OCI-LY1 (cell line): ENCODE measurements at regions not wholly inside any gene's neighbourhood (a gene's known extent, or its start where the extent isn't known, plus 50 kb on each side); places are given as distances from the start of the nearest gene placed in this dataset.
A peak's percentile ranks its signal among the peaks of the same experiment; 100 is the strongest.

Source experiments
- H2AFZ ChIP-seq: fragments of 200-600 bp; sonication (generic), shearing (Covaris generic); 2 replicates; pipeline ENCODE4 v1.6.0; 2014; ENCODE audit warnings: antibody characterized with exemption, mild to moderate bottlenecking, low read length
- H3F3A ChIP-seq: fragments of 200-600 bp; sonication (generic), shearing (Covaris generic); 2 replicates; pipeline ENCODE4 v1.6.0; 2014; ENCODE audit warnings: mild to moderate bottlenecking, antibody characterized with exemption, low read length, moderate library complexity; ENCODE audit not compliant: insufficient read depth
- H3K27ac ChIP-seq: fragments of 200-600 bp; sonication (generic); 2 replicates; pipeline ENCODE4 v1.5.1; 2014; ENCODE audit warnings: low read length, mixed run types, mild to moderate bottlenecking, low read depth; ENCODE audit not compliant: poor library complexity, severe bottlenecking
- H3K27me3 ChIP-seq: fragments of 200-600 bp; sonication (generic); 2 replicates; pipeline ENCODE4 v1.6.0; 2014; ENCODE audit warnings: antibody characterized with exemption, mild to moderate bottlenecking, low read length, moderate library complexity; ENCODE audit not compliant: insufficient read depth
- H3K36me3 ChIP-seq: fragments of 200-600 bp; sonication (generic); 2 replicates; pipeline ENCODE4 v1.6.1; 2014; ENCODE audit warnings: mild to moderate bottlenecking, antibody characterized with exemption, low read length, moderate library complexity, mixed read lengths; ENCODE audit not compliant: insufficient read depth
- H3K4me1 ChIP-seq: fragments of 200-600 bp; sonication (generic); 2 replicates; pipeline ENCODE4 v1.5.1; 2014; ENCODE audit warnings: mild to moderate bottlenecking, low read length, moderate library complexity; ENCODE audit not compliant: insufficient read depth, severe bottlenecking
- H3K4me2 ChIP-seq: fragments of 200-600 bp; sonication (generic), shearing (Covaris generic); 2 replicates; pipeline ENCODE4 v1.6.1; 2014; ENCODE audit warnings: low read length
- H3K4me3 ChIP-seq: fragments of 200-600 bp; sonication (generic); 2 replicates; pipeline ENCODE4 v1.5.1; 2014; ENCODE audit warnings: low read length, low read depth, mild to moderate bottlenecking, mixed read lengths; ENCODE audit not compliant: poor library complexity, severe bottlenecking
- H3K79me2 ChIP-seq: fragments of 200-600 bp; shearing (Covaris generic); 2 replicates; pipeline ENCODE4 v1.6.1; 2016; ENCODE audit warnings: mixed run types, low read length, mixed read lengths; ENCODE audit not compliant: insufficient read depth
- H3K9ac ChIP-seq: fragments of 200-600 bp; sonication (generic), shearing (Covaris generic); 2 replicates; pipeline ENCODE4 v1.6.1; 2014; ENCODE audit warnings: mild to moderate bottlenecking, low read length, mixed read lengths
- H3K9me2 ChIP-seq: fragments of 200-600 bp; sonication (generic), shearing (Covaris generic); 2 replicates; pipeline ENCODE4 v1.6.1; 2014; ENCODE audit warnings: low read depth, mild to moderate bottlenecking, low read length, mixed read lengths
- H3K9me3 ChIP-seq: fragments of 200-600 bp; shearing (Covaris generic); 2 replicates; pipeline ENCODE4 v1.6.1; 2014; ENCODE audit warnings: low read length, mixed read lengths
- H4K20me1 ChIP-seq: fragments of 200-600 bp; sonication (generic), shearing (Covaris generic); 2 replicates; pipeline ENCODE4 v1.6.0; 2016; ENCODE audit warnings: mild to moderate bottlenecking, low read length; ENCODE audit not compliant: insufficient read depth
- EZH2 ChIP-seq: fragments of 200-600 bp; sonication (generic), shearing (Covaris generic); IDR thresholded peaks from 2 replicates; pipeline ENCODE4 v1.8.0; 2017; ENCODE audit warnings: borderline replicate concordance, mixed run types, mild to moderate bottlenecking, antibody characterized with exemption, low read length, moderate library complexity, mixed read lengths
- TF ChIP-seq, protein P1 (sequence below): fragments of 200-600 bp; sonication (generic), shearing (Covaris generic); IDR thresholded peaks from 2 replicates; pipeline ENCODE4 v1.5.1; 2017; ENCODE audit warnings: mild to moderate bottlenecking, antibody characterized with exemption, low read length, moderate library complexity, mixed read lengths

DNA sequence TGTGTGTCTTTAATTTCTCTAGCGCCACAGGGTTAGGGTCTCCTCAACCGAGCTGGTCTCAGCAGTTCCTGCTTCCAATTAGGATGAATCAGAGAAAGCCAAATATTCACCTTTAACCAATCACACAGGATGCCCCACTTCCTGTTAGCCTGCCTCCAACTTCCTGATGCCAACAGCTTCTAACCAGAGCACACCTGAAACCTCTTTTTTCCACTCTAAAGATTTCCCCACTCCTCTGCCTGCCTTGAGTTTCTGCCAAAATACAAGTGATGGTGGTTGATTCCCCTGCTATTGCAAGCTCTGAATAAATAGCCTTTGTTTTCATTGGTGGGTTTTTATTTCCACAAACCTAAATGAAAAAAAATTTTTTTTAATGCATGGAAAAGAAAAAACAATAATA is 144.7 kb upstream of the UST start:
- Histone ChIP-seq H3K9me3 (no peaks in the 10 kb centered on the region), H2AFZ (no peak overlapping the region), H4K20me1 (no peaks in the 10 kb centered on the region), H3K4me1 (no peaks in the 10 kb centered on the region), H3K9ac (no peak overlapping the region), H3K36me3 (no peaks in the 10 kb centered on the region), H3F3A (no peaks in the 10 kb centered on the region), H3K9me2 (no peaks in the 10 kb centered on the region), H3K27me3 (no peaks in the 10 kb centered on the region), H3K79me2 (no peaks in the 10 kb centered on the region), H3K4me2 (no peak overlapping the region), H3K27ac (no peak overlapping the region), H3K4me3 (no peak overlapping the region)
- TF ChIP-seq, protein P1, sequence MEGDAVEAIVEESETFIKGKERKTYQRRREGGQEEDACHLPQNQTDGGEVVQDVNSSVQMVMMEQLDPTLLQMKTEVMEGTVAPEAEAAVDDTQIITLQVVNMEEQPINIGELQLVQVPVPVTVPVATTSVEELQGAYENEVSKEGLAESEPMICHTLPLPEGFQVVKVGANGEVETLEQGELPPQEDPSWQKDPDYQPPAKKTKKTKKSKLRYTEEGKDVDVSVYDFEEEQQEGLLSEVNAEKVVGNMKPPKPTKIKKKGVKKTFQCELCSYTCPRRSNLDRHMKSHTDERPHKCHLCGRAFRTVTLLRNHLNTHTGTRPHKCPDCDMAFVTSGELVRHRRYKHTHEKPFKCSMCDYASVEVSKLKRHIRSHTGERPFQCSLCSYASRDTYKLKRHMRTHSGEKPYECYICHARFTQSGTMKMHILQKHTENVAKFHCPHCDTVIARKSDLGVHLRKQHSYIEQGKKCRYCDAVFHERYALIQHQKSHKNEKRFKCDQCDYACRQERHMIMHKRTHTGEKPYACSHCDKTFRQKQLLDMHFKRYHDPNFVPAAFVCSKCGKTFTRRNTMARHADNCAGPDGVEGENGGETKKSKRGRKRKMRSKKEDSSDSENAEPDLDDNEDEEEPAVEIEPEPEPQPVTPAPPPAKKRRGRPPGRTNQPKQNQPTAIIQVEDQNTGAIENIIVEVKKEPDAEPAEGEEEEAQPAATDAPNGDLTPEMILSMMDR, result no peak
- TF ChIP-seq EZH2, result no peak

DNA sequence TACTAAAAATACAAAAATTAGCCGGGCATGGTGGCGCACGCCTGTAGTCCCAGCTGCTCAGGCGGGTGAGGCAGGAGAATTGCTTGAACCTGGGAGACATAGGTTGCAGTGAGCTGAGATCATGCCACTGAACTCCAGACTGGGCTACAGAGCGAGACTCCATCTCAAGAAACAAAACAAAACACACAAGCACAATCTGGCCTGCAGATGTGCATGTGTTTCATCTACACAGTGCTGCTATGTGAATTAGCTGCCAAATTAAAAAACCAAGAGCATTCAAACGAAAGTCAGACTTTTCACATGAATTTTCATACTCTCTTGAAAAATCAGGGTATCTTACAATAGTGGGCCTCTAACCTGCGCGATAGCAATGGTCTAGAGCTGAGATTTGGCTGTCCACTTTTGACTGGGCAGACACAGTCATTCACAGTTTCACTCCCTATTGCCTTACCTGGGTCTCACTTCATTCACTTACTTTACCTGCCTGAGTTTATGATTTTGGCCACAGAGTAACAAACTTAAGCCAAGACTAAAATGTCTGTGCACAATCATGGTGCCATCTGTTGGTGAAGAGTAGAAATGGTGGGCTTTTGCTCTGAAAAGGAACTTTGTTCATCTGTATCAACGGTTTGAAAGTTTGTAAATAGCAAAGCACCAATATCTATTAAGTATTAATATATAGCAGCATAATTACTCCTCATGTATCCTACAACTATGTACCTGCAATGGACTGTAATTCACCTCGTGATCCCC is 138.5 kb upstream of the UST start:
- H3K9me3 ChIP-seq, result no peaks in the 10 kb centered on the region
- H3K27me3 ChIP-seq, result no peaks in the 10 kb centered on the region
- H3K4me1 ChIP-seq, result no peaks in the 10 kb centered on the region
- no peaks in the 10 kb centered on the region for H3K79me2 ChIP-seq
- H3K36me3 ChIP-seq, result no peaks in the 10 kb centered on the region
- no peaks in the 10 kb centered on the region for H3K9me2 ChIP-seq
- no peak overlapping the region for H2AFZ ChIP-seq
- TF ChIP-seq, protein P1, result peak; percentile 47; the same call in 1 of the 2 replicates
- no peak for TF ChIP-seq EZH2
- H3K4me3 ChIP-seq, result no peak overlapping the region
- H4K20me1 ChIP-seq, result no peaks in the 10 kb centered on the region
- no peak overlapping the region for H3K9ac ChIP-seq
- no peak overlapping the region for H3K4me2 ChIP-seq
- no peak overlapping the region for H3K27ac ChIP-seq
- no peaks in the 10 kb centered on the region for H3F3A ChIP-seq

DNA sequence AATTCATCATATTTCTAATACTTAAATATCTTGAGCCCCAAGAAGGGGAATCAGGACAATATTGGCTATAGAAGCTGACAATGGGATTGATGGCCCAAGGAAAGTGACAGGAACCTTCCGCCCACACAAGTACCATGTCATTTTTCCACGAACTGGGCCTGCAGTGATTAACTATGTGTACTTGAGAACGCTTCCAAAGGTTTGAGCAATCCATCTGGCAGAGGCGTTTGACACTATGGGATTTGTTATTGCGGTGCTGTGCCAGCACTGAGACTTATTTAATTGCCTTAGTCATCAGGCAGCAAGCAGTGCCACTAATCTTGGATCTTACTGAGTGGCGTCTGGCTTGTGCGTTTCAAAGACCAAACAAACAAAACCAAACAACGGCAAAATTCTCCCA is 135.6 kb upstream of the UST start:
- TF ChIP-seq, protein P1, result no peak
- TF ChIP-seq EZH2, result no peak
- Histone ChIP-seq H3K79me2 (no peaks in the 10 kb centered on the region), H3K27me3 (no peaks in the 10 kb centered on the region), H4K20me1 (no peaks in the 10 kb centered on the region), H3K9me3 (no peaks in the 10 kb centered on the region), H3F3A (no peaks in the 10 kb centered on the region), H2AFZ (no peak overlapping the region), H3K36me3 (no peaks in the 10 kb centered on the region), H3K9ac (no peak overlapping the region), H3K4me3 (no peak overlapping the region), H3K9me2 (no peaks in the 10 kb centered on the region), H3K4me2 (no peak overlapping the region), H3K27ac (no peak overlapping the region), H3K4me1 (no peaks in the 10 kb centered on the region)
